LNCAP (cell line): ENCODE measurements at regions not wholly inside any gene's neighbourhood (a gene's known extent, or its start where the extent isn't known, plus 50 kb on each side); places are given as distances from the start of the nearest gene placed in this dataset.

Experiments used
- CTCF ChIP-seq: fragments of 450-650 bp; IDR thresholded peaks from 2 replicates; pipeline ENCODE4 v1.5.1; 2017; ENCODE audit warnings: mild to moderate bottlenecking

GRCh38 chr5:158020555-158021418, 161.8 kb upstream of the CLINT1 start:
- TF ChIP-seq CTCF: no peak

- TF ChIP-seq CTCF: no peak
Observed at GRCh38 chr5:158017469-158017868, 158.5 kb upstream of the CLINT1 start.

- no peak for TF ChIP-seq CTCF
Observed at GRCh38 chr5:158014372-158014771, 155.4 kb upstream of the CLINT1 start.

- TF ChIP-seq CTCF: peak; percentile 36; the same call in 1 of the 2 replicates
Observed at GRCh38 chr5:158013939-158014338, 155.0 kb upstream of the CLINT1 start.

GRCh38 chr5:158013303-158013702, 154.4 kb upstream of the CLINT1 start:
- no peak for TF ChIP-seq CTCF

GRCh38 chr5:158011422-158011821, 152.5 kb upstream of the CLINT1 start:
- no peak for TF ChIP-seq CTCF

- TF ChIP-seq CTCF: no peak
Observed at GRCh38 chr5:158010831-158011230, 151.9 kb upstream of the CLINT1 start.

- no peak for TF ChIP-seq CTCF
Observed at GRCh38 chr5:158007336-158007735, 148.4 kb upstream of the CLINT1 start.
